Peyer's patch (tissue), 4 donors: ENCODE measurements at regions not wholly inside any gene's neighbourhood (a gene's known extent, or its start where the extent isn't known, plus 50 kb on each side); places are given as distances from the start of the nearest gene placed in this dataset.

Source experiments
- POLR2A ChIP-seq, 2 donors: fragments of 450-650 bp; IDR thresholded peaks; one replicate each; pipeline ENCODE4 v1.5.1; 2017; ENCODE audit warnings: antibody characterized with exemption in 2 of 2, mild to moderate bottlenecking in 2 of 2, moderate library complexity in 2 of 2
- TF ChIP-seq, protein P1 (sequence below), 6 experiments: fragments of 450-650 bp in 4 of 6; fragments of 200-600 bp in 2 of 6; sonication (generic) in 1 of 6; IDR thresholded peaks; one replicate each; pipeline ENCODE4 v1.5.1; 2017 to 2019; ENCODE audit warnings: antibody characterized with exemption in 6 of 6, mild to moderate bottlenecking in 3 of 6, moderate library complexity in 1 of 6

DNA sequence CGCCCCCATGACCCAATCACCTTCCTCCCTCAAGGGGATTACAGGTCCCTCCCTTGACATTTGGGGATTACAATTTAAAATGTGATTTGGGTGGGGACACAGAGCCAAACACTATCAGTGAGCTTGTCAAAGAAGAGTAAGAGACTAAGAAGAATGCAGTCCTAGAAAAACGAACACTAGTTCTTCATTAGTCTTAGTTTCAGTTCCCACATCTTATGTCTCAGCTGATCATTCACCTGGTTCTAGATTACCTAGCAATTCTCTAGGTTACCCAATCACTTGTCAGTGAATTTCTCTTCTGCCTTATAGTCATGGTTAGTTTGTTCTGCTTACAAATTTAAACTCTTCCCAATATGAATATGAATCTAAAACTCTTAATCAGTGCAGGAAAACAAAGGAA is 251.5 kb downstream of the COX7C start:
- TF ChIP-seq, protein P1, sequence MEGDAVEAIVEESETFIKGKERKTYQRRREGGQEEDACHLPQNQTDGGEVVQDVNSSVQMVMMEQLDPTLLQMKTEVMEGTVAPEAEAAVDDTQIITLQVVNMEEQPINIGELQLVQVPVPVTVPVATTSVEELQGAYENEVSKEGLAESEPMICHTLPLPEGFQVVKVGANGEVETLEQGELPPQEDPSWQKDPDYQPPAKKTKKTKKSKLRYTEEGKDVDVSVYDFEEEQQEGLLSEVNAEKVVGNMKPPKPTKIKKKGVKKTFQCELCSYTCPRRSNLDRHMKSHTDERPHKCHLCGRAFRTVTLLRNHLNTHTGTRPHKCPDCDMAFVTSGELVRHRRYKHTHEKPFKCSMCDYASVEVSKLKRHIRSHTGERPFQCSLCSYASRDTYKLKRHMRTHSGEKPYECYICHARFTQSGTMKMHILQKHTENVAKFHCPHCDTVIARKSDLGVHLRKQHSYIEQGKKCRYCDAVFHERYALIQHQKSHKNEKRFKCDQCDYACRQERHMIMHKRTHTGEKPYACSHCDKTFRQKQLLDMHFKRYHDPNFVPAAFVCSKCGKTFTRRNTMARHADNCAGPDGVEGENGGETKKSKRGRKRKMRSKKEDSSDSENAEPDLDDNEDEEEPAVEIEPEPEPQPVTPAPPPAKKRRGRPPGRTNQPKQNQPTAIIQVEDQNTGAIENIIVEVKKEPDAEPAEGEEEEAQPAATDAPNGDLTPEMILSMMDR (IDR thresholded peaks at IDR 0.05) = no peak
- no peak for TF ChIP-seq POLR2A (IDR thresholded peaks at IDR 0.05)
